B cell (primary cell): ENCODE measurements at regions not wholly inside any gene's neighbourhood (a gene's known extent, or its start where the extent isn't known, plus 50 kb on each side); places are given as distances from the start of the nearest gene placed in this dataset.
A peak's percentile ranks its signal among the peaks of the same experiment; 100 is the strongest.

ENCODE experiments used
- ATAC-seq: fragments of 200-7000 bp; cut with Tn5 transposase; one replicate; pipeline ENCODE4 v1.10.0; 2021; ENCODE audit warnings: low read depth, mild to moderate bottlenecking, moderate number of reproducible peaks, moderate library complexity
- CTCF ChIA-PET: fragments of 350-600 bp; sonication (Branson Sonifier 250); formaldehyde crosslinking; loops from one replicate; lab custom pipeline; 2021; ENCODE audit warnings: antibody characterized with exemption, inconsistent platforms; lab: Charles Lee
- POLR2A ChIA-PET: fragments of 350-600 bp; sonication (Branson Sonifier 250); formaldehyde crosslinking; loops from one replicate; lab custom pipeline; 2021; ENCODE audit warnings: antibody characterized with exemption; lab: Charles Lee
- DNase-seq: peaks from one replicate; pipeline ENCODE4 v3.0.0; 2013
- H2AFZ ChIP-seq: 2 replicates; pipeline ENCODE4 v1.6.1; 2012; ENCODE audit warnings: mild to moderate bottlenecking, low read depth, low read length; ENCODE audit not compliant: insufficient read depth, poor library complexity, severe bottlenecking
- H3K27ac ChIP-seq, 2 donors: 1 replicate in 1 of 2; 2 replicates in 1 of 2; pipeline ENCODE4 v1.5.1; 2012 to 2013; ENCODE audit warnings: low read length in 2 of 2, mild to moderate bottlenecking in 2 of 2, moderate library complexity in 1 of 2
- H3K27me3 ChIP-seq, 4 experiments: fragments of 200-600 bp in 1 of 4; sonication (generic) in 1 of 4; replicated peaks in 1 of 4; 1 replicate in 2 of 4; 2 replicates in 2 of 4; pipeline versions ENCODE4 v1.6.1 to v1.7.0; 2013 to 2016; ENCODE audit warnings: low read length in 3 of 4, mild to moderate bottlenecking in 2 of 4, mixed read lengths in 1 of 4, moderate library complexity in 1 of 4; ENCODE audit not compliant: insufficient read depth in 4 of 4, control insufficient read depth in 3 of 4; ENCODE audit errors: control extremely low read depth in 1 of 4
- H3K36me3 ChIP-seq, 2 experiments: replicated peaks in 1 of 2; 1 replicate in 1 of 2; 2 replicates in 1 of 2; pipeline versions ENCODE4 v1.6.1 to v1.7.1; 2013; ENCODE audit warnings: low read length in 1 of 2; ENCODE audit not compliant: insufficient read depth in 2 of 2, control insufficient read depth in 1 of 2; ENCODE audit errors: control extremely low read depth in 1 of 2, extremely low read depth in 1 of 2
- H3K4me1 ChIP-seq, 2 donors: fragments of 200-600 bp in 1 of 2; sonication (generic) in 1 of 2; 1 replicate in 1 of 2; 2 replicates in 1 of 2; pipeline versions ENCODE4 v1.5.1 to v1.6.1; 2013 to 2017; ENCODE audit warnings: low read length in 2 of 2; ENCODE audit not compliant: control insufficient read depth in 2 of 2, insufficient read depth in 2 of 2
- H3K4me2 ChIP-seq: replicated peaks from 2 replicates; pipeline ENCODE3; 2012; ENCODE audit warnings: mild to moderate bottlenecking, low read depth, low read length; ENCODE audit not compliant: poor library complexity, severe bottlenecking
- H3K4me3 ChIP-seq, 5 experiments: fragments of 200-600 bp in 1 of 5; sonication (generic) in 1 of 5; 1 replicate in 3 of 5; 2 replicates in 2 of 5; pipeline versions ENCODE4 v1.5.1 to v1.7.0; 2011 to 2016; ENCODE audit warnings: low read length in 4 of 5, mild to moderate bottlenecking in 4 of 5, low read depth in 2 of 5, control low read depth in 1 of 5, moderate library complexity in 1 of 5; ENCODE audit not compliant: insufficient read depth in 1 of 5; ENCODE audit errors: control extremely low read depth in 1 of 5, extremely low read depth in 1 of 5
- H3K79me2 ChIP-seq: fragments of 200-600 bp; sonication (generic); one replicate; pipeline ENCODE4 v1.6.0; 2016; ENCODE audit warnings: low read length; ENCODE audit not compliant: control insufficient read depth, insufficient read depth
- H3K9ac ChIP-seq: fragments of 200-600 bp; sonication (generic); 2 replicates; pipeline ENCODE4 v1.6.1; 2017; ENCODE audit warnings: mild to moderate bottlenecking, low read length, moderate library complexity
- H3K9me3 ChIP-seq, 3 donors: one replicate each; pipeline versions ENCODE4 v1.6.1 to v1.7.1; 2013; ENCODE audit warnings: low read length in 2 of 3; ENCODE audit not compliant: control insufficient read depth in 2 of 3, insufficient read depth in 1 of 3; ENCODE audit errors: control extremely low read depth in 1 of 3
- H4K20me1 ChIP-seq: 2 replicates; pipeline ENCODE4 v1.6.0; 2012; ENCODE audit warnings: mild to moderate bottlenecking, low read length; ENCODE audit not compliant: insufficient read depth, control insufficient read depth, poor library complexity, severe bottlenecking
- H3K27ac Mint-ChIP-seq: one replicate; pipeline ENCODE4 v1.8.0; 2021; ENCODE audit warnings: mixed read lengths
- H3K27me3 Mint-ChIP-seq: one replicate; pipeline ENCODE4 v1.8.0; 2021; ENCODE audit warnings: mixed read lengths
- H3K4me1 Mint-ChIP-seq: one replicate; pipeline ENCODE4 v1.8.0; 2021; ENCODE audit warnings: mixed read lengths
- H3K4me3 Mint-ChIP-seq: one replicate; pipeline ENCODE4 v1.8.0; 2021; ENCODE audit warnings: mixed read lengths
- H3K9me3 Mint-ChIP-seq: one replicate; pipeline ENCODE4 v1.8.0; 2022; ENCODE audit warnings: mixed read lengths; ENCODE audit not compliant: insufficient read depth
- EZH2 ChIP-seq: IDR thresholded peaks from 2 replicates; pipeline ENCODE4 v1.6.1; 2012; ENCODE audit warnings: borderline replicate concordance, low read depth, mild to moderate bottlenecking, moderate library complexity, low read length; ENCODE audit not compliant: insufficient read depth, poor library complexity, severe bottlenecking
- WGBS: methylation state at CpG from one replicate; pipeline ENCODE4 v1.1.5; 2013; ENCODE audit warnings: missing lambda C conversion rate; ENCODE audit not compliant: insufficient coverage; 5-methylcytosine and 5-hydroxymethylcytosine counted together
- intact Hi-C: fragments of 100-400 bp; cut with micrococcal nuclease; formaldehyde crosslinking; loops from one replicate; pipeline ENCODE4 v1.10.0; 2022
- TF ChIP-seq, protein P1 (sequence below): fragments of 200-600 bp; IDR thresholded peaks from one replicate; pipeline ENCODE4 v1.8.0; 2022; ENCODE audit warnings: antibody characterized with exemption, mild to moderate bottlenecking

DNA sequence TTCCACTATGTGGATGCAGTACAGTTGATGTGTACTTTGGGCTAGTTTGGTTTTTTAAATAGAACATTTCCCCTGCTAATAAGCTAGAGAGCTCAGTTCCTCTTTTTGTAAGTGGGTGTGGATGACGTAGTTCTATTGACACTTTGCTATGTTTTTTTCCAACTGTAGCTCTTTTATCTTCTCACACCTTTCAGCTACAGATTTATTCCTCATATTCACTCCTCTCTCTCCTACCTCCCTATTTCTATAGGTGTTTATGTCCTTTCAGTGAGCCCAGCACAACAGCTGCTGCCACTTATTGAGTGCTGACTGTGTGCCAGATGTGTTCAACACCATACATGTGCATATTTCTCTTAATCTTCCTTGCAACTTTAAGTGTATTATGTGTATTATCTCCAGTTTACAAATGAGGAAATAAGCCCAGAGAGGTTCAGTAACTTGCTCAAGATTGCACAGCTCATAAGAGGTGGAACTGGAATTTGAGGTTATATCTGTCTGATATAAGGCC lies 215.7 kb downstream of the SEMA6A start:
- H3K4me3 Mint-ChIP-seq, result peak overlapping the region; percentile 12
- Histone ChIP-seq H3K36me3 (peaks cover 0 to 6% of the 10 kb centered on the region in 2 experiments), H3K4me2 (peak overlapping the region; percentile 39), H3K9ac (no peak overlapping the region), H2AFZ (peak overlapping the region; percentile 41), H3K27ac (peak overlapping the region; percentile 46 to 64), H3K4me1 (peaks cover 23 to 26% of the 10 kb centered on the region in 2 donors), H3K9me3 (peaks cover 0 to 6% (median 2%) of the 10 kb centered on the region in 3 donors), H3K79me2 (no peaks in the 10 kb centered on the region), H3K27me3 (no peaks in the 10 kb centered on the region), H3K4me3 (no peak overlapping the region), H4K20me1 (no peaks in the 10 kb centered on the region)
- POLR2A ChIA-PET, result interaction anchor here (0.6 kb wide), 1 partner anchor 420 kb away, joined by 4 read pairs; no protein-coding TSS in a partner anchor
- no peaks in the 10 kb centered on the region for H3K27me3 Mint-ChIP-seq
- WGBS, result no CpG with 5 or more reads among the region's 1 CpG
- peaks cover 30% of the 10 kb centered on the region for H3K4me1 Mint-ChIP-seq
- peak; percentile 86 for ATAC-seq
- DNase-seq, result peak; percentile 64
- TF ChIP-seq, protein P1, sequence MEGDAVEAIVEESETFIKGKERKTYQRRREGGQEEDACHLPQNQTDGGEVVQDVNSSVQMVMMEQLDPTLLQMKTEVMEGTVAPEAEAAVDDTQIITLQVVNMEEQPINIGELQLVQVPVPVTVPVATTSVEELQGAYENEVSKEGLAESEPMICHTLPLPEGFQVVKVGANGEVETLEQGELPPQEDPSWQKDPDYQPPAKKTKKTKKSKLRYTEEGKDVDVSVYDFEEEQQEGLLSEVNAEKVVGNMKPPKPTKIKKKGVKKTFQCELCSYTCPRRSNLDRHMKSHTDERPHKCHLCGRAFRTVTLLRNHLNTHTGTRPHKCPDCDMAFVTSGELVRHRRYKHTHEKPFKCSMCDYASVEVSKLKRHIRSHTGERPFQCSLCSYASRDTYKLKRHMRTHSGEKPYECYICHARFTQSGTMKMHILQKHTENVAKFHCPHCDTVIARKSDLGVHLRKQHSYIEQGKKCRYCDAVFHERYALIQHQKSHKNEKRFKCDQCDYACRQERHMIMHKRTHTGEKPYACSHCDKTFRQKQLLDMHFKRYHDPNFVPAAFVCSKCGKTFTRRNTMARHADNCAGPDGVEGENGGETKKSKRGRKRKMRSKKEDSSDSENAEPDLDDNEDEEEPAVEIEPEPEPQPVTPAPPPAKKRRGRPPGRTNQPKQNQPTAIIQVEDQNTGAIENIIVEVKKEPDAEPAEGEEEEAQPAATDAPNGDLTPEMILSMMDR, result no peak
- peak overlapping the region; percentile 79 for H3K27ac Mint-ChIP-seq
- intact Hi-C loops, result loop anchor here (5.0 kb wide), 1 partner anchor 222 kb away; no protein-coding TSS in a partner anchor
- CTCF ChIA-PET, result interaction anchor here (1.3 kb wide), 1 partner anchor 223 kb away, joined by 4 read pairs; no protein-coding TSS in a partner anchor
- no peaks in the 10 kb centered on the region for H3K9me3 Mint-ChIP-seq

DNA sequence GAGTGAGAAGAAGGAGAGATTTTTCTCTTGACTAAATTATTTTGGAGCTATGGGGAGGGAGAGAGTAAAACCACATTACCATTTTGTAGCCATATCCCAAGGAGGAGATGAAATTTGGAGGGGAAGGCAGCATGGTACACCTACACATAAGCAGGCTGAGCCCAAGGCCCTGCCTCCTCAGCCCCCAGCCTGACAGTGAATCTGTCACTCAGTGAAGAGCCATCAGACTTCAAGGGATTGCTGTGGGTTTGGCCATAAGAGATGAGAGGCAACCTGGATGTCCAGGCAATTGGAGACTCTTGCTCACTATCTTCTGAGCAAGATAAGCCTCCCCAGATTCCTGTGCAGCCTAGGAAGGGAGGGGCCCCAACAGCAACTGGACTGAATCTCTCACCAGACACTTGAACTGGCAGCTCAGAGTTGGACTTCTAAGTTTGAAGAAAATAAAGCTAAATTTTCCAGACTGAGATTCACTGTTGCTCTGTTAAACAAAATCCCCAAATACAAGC lies 216.6 kb downstream of the SEMA6A start:
- Histone ChIP-seq H3K27ac (peak overlapping the region; percentile 0 to 64), H3K4me1 (peaks cover 23 to 26% of the 10 kb centered on the region in 2 donors), H3K79me2 (no peaks in the 10 kb centered on the region), H3K9me3 (peaks cover 0 to 6% (median 2%) of the 10 kb centered on the region in 3 donors), H3K27me3 (no peaks in the 10 kb centered on the region), H3K4me2 (peak overlapping the region; percentile 39), H3K4me3 (no peak overlapping the region), H2AFZ (no peak overlapping the region), H3K36me3 (peaks cover 0 to 6% of the 10 kb centered on the region in 2 experiments), H3K9ac (no peak overlapping the region), H4K20me1 (no peaks in the 10 kb centered on the region)
- Mint-ChIP-seq H3K4me1 (peaks cover 30% of the 10 kb centered on the region), H3K27ac (peak overlapping the region; percentile 79), H3K9me3 (no peaks in the 10 kb centered on the region), H3K27me3 (no peaks in the 10 kb centered on the region), H3K4me3 (no peak overlapping the region)
- TF ChIP-seq, protein P1, result no peak
- TF ChIP-seq EZH2, result no peak
- intact Hi-C loops, result loop anchor here (5.0 kb wide), 1 partner anchor 221 kb away; no protein-coding TSS in a partner anchor
- ChIA-PET CTCF (no interaction called here), POLR2A (interaction anchor here (0.6 kb wide), 1 partner anchor 273 kb away, joined by 3 read pairs; the partner anchor contains the start of gene COMMD10)
- ATAC-seq, result no peak
- DNase-seq, result no peak
